Activated CD4-positive, alpha-beta T cell treated with anti-CD3 and anti-CD28 coated beads, Interleukin-2, amount 10 ng/mL, durations not matched to agents 7 days and 5 days (primary cell): ENCODE measurements at regions not wholly inside any gene's neighbourhood (a gene's known extent, or its start where the extent isn't known, plus 50 kb on each side); places are given as distances from the start of the nearest gene placed in this dataset.

Experiments used
- CTCF ChIA-PET: fragments of 350-600 bp; sonication (Branson Sonifier 250); formaldehyde crosslinking; loops from one replicate; lab custom pipeline; 2021; ENCODE audit warnings: antibody characterized with exemption; lab: Charles Lee
- POLR2A ChIA-PET: fragments of 350-600 bp; sonication (Branson Sonifier 250); formaldehyde crosslinking; loops from one replicate; lab custom pipeline; 2021; ENCODE audit warnings: antibody characterized with exemption; lab: Charles Lee
- DNase-seq: peaks from one replicate; pipeline ENCODE4 v3.0.0-alpha.2; 2020
- H3K27ac Mint-ChIP-seq: one replicate; pipeline ENCODE4 v1.8.0; 2021; ENCODE audit warnings: mild to moderate bottlenecking, moderate library complexity, mixed read lengths
- H3K27me3 Mint-ChIP-seq: one replicate; pipeline ENCODE4 v1.8.0; 2021; ENCODE audit warnings: mixed read lengths
- H3K36me3 Mint-ChIP-seq: one replicate; pipeline ENCODE4 v1.8.0; 2021; ENCODE audit warnings: low read depth, mixed read lengths
- H3K4me1 Mint-ChIP-seq: one replicate; pipeline ENCODE4 v1.8.0; 2021; ENCODE audit warnings: mixed read lengths
- H3K4me3 Mint-ChIP-seq: one replicate; pipeline ENCODE4 v1.8.0; 2021; ENCODE audit warnings: mild to moderate bottlenecking, moderate library complexity, mixed read lengths
- H3K9me3 Mint-ChIP-seq: one replicate; pipeline ENCODE4 v1.8.0; 2021; ENCODE audit warnings: mixed read lengths

DNA sequence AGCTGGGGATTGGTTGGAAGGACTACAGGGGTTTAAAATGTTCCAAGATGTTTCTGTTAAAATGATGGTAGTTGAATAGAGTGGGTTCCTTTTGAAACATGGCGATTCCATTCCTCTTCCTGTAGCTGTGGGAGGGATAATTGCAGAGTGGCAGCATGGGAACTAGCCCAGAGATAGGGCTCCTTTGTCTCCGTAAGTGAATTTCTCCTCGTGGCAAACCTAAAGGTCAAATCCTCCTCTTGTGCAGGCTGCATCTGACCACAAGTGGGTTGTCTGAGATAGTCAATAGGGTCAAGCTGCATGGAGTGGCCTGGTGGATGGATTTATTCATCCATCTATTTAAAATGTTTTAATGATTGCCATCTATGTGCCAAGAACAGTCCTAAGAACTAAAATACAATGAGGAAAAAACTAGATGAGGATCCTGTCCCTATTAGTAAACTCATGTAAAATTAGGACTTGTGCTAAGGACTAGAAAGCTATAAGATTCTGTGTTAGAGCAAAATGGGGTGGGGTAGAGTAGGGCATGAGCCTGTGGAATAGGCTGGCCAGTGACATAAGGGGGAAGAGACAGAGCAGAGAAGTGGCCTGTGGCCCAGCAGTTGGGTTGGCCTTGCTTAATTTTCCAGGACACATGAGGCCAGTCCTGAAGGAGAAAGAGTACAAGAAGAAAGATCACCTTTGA, 89.1 kb upstream of the IVNS1ABP start:
- H3K27ac Mint-ChIP-seq = no peak overlapping the region
- CTCF ChIA-PET = interaction anchor here (0.6 to 1.2 kb wide), 3 partner anchors 10 to 228 kb away, joined by 3 to 5 read pairs (median 3); no protein-coding TSS in a partner anchor
- peaks cover 11% of the 10 kb centered on the region for H3K4me1 Mint-ChIP-seq

DNA sequence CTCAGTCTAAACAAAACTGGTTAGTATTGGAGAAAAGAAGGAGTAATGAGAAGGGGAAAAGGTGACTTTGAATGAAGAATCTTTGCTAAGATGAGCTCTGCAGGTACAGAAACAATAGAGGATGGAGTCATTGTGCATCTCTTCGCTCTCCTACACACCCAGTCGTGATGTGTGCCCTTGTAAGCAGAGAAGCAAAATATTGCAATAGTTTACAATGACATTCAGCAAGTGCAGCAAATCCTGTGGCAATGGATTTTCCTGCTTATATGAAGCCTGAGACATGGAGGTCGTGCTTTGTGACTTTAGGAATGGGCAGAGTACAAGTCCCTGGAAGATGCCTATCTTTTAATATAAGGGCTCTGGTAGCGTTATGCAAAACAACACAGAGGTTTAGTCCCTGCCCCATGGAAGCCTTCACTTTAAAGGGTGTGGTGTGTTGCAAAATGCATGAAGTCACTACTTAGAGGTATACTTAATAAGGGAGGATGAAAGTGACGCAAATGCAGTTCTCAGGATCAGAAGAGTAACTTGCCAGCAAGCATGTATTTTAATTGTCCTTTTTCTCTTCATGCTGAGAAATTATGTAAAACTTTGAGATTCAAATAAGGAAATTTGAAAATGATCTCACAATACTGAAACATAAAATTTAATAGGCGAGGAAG, 88.0 kb upstream of the IVNS1ABP start:
- H3K4me3 Mint-ChIP-seq = no peak overlapping the region
- no peak overlapping the region for H3K27ac Mint-ChIP-seq
- POLR2A ChIA-PET = no interaction called here
- CTCF ChIA-PET = no interaction called here
- H3K4me1 Mint-ChIP-seq = peaks cover 11% of the 10 kb centered on the region
- peaks cover 12% of the 10 kb centered on the region for H3K9me3 Mint-ChIP-seq
- no peaks in the 10 kb centered on the region for H3K27me3 Mint-ChIP-seq
- no peak for DNase-seq
- H3K36me3 Mint-ChIP-seq = peaks cover 9% of the 10 kb centered on the region

More for the DNA sequence above, 89.1 kb upstream of the IVNS1ABP start:
- POLR2A ChIA-PET = no interaction called here
- peaks cover 12% of the 10 kb centered on the region for H3K9me3 Mint-ChIP-seq
- H3K27me3 Mint-ChIP-seq = no peaks in the 10 kb centered on the region
- H3K36me3 Mint-ChIP-seq = peaks cover 9% of the 10 kb centered on the region
- DNase-seq = no peak
- H3K4me3 Mint-ChIP-seq = no peak overlapping the region

DNA sequence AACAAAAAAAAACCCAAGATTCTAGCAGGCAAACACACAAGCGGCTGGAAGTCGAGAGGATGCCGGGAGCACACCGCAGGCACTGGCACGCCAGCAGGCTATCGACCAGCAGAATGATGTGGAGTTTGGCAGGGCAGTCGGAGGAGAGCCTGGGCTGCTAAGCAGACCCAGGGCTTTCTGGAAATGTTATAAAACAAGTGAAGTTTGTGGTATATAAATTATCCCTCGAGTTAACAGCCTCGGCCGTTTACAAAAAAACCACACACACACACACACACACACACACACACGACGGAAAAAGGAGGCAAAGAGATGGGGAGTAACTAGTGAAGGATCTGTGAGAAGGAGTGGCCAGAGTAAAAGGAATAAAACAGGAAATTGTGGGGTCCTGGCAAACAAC, 87.2 kb upstream of the IVNS1ABP start:
- Mint-ChIP-seq H3K36me3 (peaks cover 9% of the 10 kb centered on the region), H3K9me3 (peaks cover 12% of the 10 kb centered on the region), H3K4me3 (peak overlapping the region; percentile 36), H3K4me1 (peaks cover 11% of the 10 kb centered on the region), H3K27me3 (no peaks in the 10 kb centered on the region), H3K27ac (peak overlapping the region; percentile 44)
- ChIA-PET CTCF (no interaction called here), POLR2A (no interaction called here)
- DNase-seq = no peak

DNA sequence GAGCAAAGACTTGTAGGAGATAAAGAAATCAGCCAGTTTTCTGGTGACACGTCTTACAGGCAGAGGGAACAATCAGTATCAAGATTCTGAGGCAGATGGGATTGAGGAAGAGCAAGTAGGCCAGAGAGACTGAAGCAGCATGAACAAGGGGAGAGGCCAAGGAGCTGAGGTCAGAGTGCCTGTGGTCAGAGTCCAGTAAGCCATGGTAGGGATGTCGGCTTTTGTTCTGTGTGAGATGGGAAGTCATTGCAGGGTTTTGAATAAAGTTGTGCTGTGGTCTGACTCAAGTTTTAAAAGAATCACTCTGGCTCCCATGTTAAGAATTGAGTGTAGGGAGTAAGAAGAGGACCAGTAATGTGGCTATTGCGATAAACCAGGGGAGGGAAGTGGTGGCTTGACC, 85.9 kb upstream of the IVNS1ABP start:
- CTCF ChIA-PET = no interaction called here
- peaks cover 15% of the 10 kb centered on the region for H3K4me1 Mint-ChIP-seq
- POLR2A ChIA-PET = no interaction called here
- H3K27ac Mint-ChIP-seq = no peak overlapping the region
- no peak for DNase-seq
- H3K4me3 Mint-ChIP-seq = no peak overlapping the region
- peaks cover 8% of the 10 kb centered on the region for H3K36me3 Mint-ChIP-seq
- no peaks in the 10 kb centered on the region for H3K27me3 Mint-ChIP-seq
- H3K9me3 Mint-ChIP-seq = peaks cover 7% of the 10 kb centered on the region

DNA sequence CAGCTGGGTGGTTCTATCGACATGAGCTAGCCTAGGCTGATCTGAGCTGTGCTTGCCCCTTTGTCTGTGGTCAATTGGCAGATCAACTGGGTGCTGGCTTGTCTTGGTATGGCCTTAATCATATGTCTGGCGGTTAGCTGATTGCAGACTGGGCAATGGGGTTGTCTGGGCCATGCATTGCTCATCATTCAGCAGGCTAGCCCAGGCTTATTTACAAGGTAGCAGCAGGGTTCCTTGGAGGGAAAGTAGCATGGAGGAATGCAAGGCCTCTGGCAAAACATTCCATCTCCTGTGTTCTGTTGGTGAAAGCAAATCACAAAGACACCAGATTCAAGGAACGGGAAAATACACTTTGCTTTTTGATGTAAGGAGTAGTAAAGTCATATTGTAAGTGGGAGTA, 84.0 kb upstream of the IVNS1ABP start:
- Mint-ChIP-seq H3K4me1 (peaks cover 15% of the 10 kb centered on the region), H3K27ac (no peak overlapping the region), H3K36me3 (peaks cover 5% of the 10 kb centered on the region), H3K4me3 (no peak overlapping the region), H3K9me3 (no peaks in the 10 kb centered on the region), H3K27me3 (no peaks in the 10 kb centered on the region)
- POLR2A ChIA-PET = no interaction called here
- no peak for DNase-seq
- CTCF ChIA-PET = no interaction called here

DNA sequence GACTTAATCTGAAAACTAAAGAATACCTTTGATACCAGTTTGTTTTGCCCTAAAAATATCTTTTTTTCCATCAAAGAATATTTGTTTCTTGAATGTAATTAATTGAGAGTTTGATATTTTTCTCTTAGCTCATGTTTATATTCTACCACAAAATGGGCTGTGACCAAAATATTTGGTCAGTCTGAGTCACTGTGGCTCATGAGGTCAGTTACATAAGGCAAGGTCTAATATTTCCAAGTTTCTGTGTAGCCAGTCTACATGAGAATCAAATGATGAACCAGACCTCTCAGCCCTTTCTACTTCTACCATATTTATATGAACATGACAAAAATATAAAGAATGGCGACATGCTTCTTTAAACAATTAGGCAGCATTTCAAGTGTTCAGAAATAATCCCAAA, 83.0 kb upstream of the IVNS1ABP start:
- ChIA-PET CTCF (no interaction called here), POLR2A (no interaction called here)
- H3K27me3 Mint-ChIP-seq = no peaks in the 10 kb centered on the region
- peaks cover 5% of the 10 kb centered on the region for H3K36me3 Mint-ChIP-seq
- H3K27ac Mint-ChIP-seq = no peak overlapping the region
- no peak for DNase-seq
- H3K9me3 Mint-ChIP-seq = no peaks in the 10 kb centered on the region
- no peak overlapping the region for H3K4me3 Mint-ChIP-seq
- H3K4me1 Mint-ChIP-seq = peaks cover 15% of the 10 kb centered on the region

DNA sequence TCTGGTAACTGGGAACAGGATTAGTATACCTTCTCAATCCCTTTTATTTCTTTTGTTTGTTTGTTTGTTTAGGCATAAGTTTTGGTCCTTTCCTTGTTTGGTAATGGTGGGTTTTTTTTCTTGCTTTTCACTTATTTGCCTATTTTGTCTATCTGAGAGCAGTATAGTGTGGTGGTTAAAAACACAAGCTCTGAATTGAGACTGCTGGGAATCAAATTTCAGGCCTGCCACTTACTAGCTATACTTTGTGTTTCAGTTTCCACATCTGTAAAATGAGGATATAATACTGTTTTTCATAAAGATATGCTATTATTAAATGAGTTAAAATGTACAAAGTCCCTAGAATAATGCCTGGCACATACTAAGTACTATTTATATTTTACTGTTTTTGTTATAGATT, 81.6 kb upstream of the IVNS1ABP start:
- Mint-ChIP-seq H3K9me3 (no peaks in the 10 kb centered on the region), H3K27me3 (no peaks in the 10 kb centered on the region), H3K27ac (no peak overlapping the region), H3K4me3 (no peak overlapping the region), H3K4me1 (peaks cover 8% of the 10 kb centered on the region), H3K36me3 (peaks cover 2% of the 10 kb centered on the region)
- ChIA-PET CTCF (no interaction called here), POLR2A (no interaction called here)
- no peak for DNase-seq

DNA sequence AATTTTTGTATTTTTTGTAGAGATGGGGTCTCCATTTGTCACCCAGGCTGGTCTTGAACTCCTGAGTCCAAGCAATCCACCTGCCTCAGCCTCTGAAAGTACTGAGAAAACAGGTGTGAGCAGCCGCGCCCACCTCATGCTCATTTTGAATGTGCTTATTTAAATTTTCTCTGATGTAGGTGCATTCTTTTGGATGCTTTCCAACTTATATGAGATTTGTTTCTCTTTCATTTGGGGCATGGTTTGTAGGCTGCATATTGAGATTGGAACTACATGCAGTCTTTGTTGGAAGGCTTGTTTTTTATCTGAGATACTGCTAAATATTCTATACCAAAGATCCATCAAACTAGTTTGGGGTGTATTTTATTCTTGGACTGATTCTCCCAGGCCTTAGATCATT, 81.0 kb upstream of the IVNS1ABP start:
- ChIA-PET POLR2A (no interaction called here), CTCF (no interaction called here)
- H3K36me3 Mint-ChIP-seq = peaks cover 2% of the 10 kb centered on the region
- no peak for DNase-seq
- no peaks in the 10 kb centered on the region for H3K27me3 Mint-ChIP-seq
- H3K27ac Mint-ChIP-seq = no peak overlapping the region
- no peaks in the 10 kb centered on the region for H3K9me3 Mint-ChIP-seq
- no peak overlapping the region for H3K4me3 Mint-ChIP-seq
- H3K4me1 Mint-ChIP-seq = peaks cover 5% of the 10 kb centered on the region

DNA sequence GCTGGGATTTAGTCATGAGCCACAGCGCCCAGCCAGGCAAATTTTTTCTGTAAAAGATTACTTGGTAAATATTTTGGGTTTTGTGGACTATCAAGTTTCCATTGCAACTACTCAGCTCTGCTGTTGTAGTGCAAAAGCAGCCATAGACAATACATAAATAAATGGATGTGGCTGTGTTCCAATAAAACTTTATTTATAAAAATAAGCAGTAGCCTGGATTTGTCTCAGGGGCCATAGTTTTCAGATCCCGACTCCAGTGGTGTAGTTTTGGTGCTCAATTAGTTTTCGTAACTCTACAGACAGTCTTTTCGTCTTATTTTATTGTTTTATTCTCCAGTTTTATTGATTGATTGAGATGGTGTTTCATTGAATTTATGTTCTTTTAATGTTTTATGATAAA, 80.1 kb upstream of the IVNS1ABP start:
- Mint-ChIP-seq H3K27me3 (no peaks in the 10 kb centered on the region), H3K27ac (no peak overlapping the region), H3K4me3 (no peak overlapping the region), H3K9me3 (no peaks in the 10 kb centered on the region), H3K4me1 (peaks cover 5% of the 10 kb centered on the region), H3K36me3 (no peaks in the 10 kb centered on the region)
- CTCF ChIA-PET = no interaction called here
- DNase-seq = no peak
- POLR2A ChIA-PET = no interaction called here

DNA sequence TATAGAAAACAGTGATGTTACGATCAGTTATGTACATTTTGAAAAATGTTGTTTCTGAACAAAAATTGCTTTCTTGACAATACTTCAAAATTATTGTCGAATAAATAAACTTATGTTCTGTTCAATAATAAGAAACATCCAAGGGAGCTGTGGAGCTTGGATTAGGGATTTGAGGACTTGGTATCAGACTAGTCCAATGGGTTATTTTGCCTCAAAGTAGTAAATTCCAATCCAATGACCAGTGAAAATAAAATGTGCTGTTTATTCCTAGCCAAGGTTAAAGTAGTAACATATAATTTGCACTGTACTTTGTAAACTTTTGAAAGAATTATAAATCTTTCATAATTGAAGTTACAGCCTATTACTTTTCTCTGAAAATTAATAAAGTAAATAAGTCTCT, 79.1 kb upstream of the IVNS1ABP start:
- Mint-ChIP-seq H3K36me3 (no peaks in the 10 kb centered on the region), H3K27me3 (no peaks in the 10 kb centered on the region), H3K27ac (no peak overlapping the region), H3K9me3 (no peaks in the 10 kb centered on the region), H3K4me1 (peaks cover 5% of the 10 kb centered on the region), H3K4me3 (no peak overlapping the region)
- ChIA-PET CTCF (no interaction called here), POLR2A (no interaction called here)
- no peak for DNase-seq

DNA sequence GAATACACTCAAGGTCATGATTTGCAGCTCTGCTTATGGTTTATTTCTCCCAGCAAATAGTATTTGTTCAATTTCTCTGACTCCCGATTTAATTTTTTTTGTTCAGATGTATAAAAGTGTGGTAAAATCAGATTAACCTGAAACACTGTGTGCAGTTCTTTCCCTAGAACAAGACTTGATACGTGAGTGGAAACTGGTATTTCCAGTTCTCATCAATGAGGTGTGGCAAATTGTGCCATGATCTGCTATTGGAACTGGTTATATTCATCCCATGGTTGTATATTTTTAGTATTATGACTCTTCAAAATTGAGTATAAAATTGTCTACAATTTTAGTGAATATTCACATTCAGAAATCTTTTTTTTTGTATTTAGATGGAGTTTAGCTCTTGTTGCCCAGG, 76.8 kb upstream of the IVNS1ABP start:
- no peak for DNase-seq
- Mint-ChIP-seq H3K4me1 (peaks cover 5% of the 10 kb centered on the region), H3K27me3 (no peaks in the 10 kb centered on the region), H3K36me3 (no peaks in the 10 kb centered on the region), H3K27ac (no peak overlapping the region), H3K4me3 (no peak overlapping the region), H3K9me3 (no peaks in the 10 kb centered on the region)
- CTCF ChIA-PET = no interaction called here
- POLR2A ChIA-PET = no interaction called here

DNA sequence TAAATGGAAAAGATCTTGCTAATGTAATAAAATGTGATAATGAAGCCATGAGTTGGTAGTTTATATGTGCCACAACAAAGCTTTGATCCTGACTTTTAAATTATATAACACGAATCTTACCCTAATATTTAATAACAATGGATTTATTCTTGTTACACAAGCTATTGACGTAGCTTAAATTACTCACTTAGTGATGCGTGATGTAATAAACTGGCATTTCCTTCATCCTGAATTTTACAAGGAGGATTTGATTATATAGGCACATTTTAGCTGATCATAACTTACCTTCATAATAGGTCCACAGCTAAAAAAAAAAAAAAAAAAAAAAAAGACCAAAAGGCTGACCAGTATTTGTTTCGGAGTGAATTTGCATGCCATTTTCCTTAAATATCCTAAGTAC, 76.2 kb upstream of the IVNS1ABP start:
- no peak overlapping the region for H3K4me3 Mint-ChIP-seq
- no peaks in the 10 kb centered on the region for H3K9me3 Mint-ChIP-seq
- H3K4me1 Mint-ChIP-seq = peaks cover 2% of the 10 kb centered on the region
- H3K36me3 Mint-ChIP-seq = no peaks in the 10 kb centered on the region
- ChIA-PET POLR2A (no interaction called here), CTCF (no interaction called here)
- no peak for DNase-seq
- H3K27me3 Mint-ChIP-seq = no peaks in the 10 kb centered on the region
- no peak overlapping the region for H3K27ac Mint-ChIP-seq

DNA sequence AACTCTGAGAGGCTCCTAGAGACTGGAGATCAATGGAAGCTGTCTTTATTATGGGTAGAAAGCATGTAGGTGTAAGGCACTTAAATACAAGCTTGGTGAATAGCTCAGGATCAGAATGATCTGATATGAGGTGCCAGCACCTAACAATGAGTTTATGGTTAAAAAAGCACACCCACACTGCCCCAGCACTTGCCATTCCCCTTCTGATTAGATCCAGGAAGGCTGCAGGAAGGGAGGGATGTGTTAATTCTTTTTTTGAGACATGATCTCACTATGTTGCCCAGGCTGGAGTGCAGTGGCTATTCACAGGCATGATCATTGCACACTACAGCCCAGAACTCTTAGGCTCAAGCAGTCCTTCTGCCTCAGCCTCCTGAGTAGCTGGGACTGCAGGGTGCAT, 71.8 kb upstream of the IVNS1ABP start:
- peaks cover 4% of the 10 kb centered on the region for H3K4me1 Mint-ChIP-seq
- ChIA-PET CTCF (no interaction called here), POLR2A (no interaction called here)
- H3K36me3 Mint-ChIP-seq = no peaks in the 10 kb centered on the region
- no peak overlapping the region for H3K27ac Mint-ChIP-seq
- no peak overlapping the region for H3K4me3 Mint-ChIP-seq
- no peaks in the 10 kb centered on the region for H3K27me3 Mint-ChIP-seq
- peaks cover 7% of the 10 kb centered on the region for H3K9me3 Mint-ChIP-seq
- no peak for DNase-seq

DNA sequence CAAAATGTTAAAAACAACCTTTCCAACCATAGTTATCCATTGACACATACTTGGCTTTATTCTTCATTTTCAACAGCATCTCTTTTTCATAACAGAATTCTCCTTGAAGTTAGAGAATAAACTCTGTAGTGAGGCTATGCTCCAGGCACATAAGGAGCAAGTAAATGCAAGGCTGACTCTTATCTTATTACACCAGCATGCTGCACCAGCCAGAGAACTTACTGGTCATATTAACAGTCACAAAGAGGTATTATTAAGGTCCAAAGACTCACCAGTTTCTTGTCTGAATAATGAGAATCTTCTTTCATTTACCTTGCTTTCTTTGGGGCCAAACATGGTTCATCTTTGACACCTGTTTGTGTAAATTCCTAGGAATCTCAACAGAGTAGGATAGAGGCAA, 71.3 kb upstream of the IVNS1ABP start:
- Mint-ChIP-seq H3K9me3 (peaks cover 7% of the 10 kb centered on the region), H3K4me3 (no peak overlapping the region), H3K27me3 (no peaks in the 10 kb centered on the region), H3K27ac (no peak overlapping the region), H3K36me3 (no peaks in the 10 kb centered on the region), H3K4me1 (peaks cover 4% of the 10 kb centered on the region)
- CTCF ChIA-PET = no interaction called here
- no peak for DNase-seq
- POLR2A ChIA-PET = no interaction called here
